ENCODE measurements at regions not wholly inside any gene's neighbourhood (a gene's known extent, or its start where the extent isn't known, plus 50 kb on each side); places are given as distances from the start of the nearest gene placed in this dataset.
"Not testable (repeated sequence)": the region's sequence is repeated elsewhere in the genome, so short reads cannot be mapped to it uniquely, and the experiment has no call there.

GRCh38 chr1:80566867-80567266 lies 1233.9 kb upstream of the ADGRL2 start:
- TF ChIP-seq, protein P1, sequence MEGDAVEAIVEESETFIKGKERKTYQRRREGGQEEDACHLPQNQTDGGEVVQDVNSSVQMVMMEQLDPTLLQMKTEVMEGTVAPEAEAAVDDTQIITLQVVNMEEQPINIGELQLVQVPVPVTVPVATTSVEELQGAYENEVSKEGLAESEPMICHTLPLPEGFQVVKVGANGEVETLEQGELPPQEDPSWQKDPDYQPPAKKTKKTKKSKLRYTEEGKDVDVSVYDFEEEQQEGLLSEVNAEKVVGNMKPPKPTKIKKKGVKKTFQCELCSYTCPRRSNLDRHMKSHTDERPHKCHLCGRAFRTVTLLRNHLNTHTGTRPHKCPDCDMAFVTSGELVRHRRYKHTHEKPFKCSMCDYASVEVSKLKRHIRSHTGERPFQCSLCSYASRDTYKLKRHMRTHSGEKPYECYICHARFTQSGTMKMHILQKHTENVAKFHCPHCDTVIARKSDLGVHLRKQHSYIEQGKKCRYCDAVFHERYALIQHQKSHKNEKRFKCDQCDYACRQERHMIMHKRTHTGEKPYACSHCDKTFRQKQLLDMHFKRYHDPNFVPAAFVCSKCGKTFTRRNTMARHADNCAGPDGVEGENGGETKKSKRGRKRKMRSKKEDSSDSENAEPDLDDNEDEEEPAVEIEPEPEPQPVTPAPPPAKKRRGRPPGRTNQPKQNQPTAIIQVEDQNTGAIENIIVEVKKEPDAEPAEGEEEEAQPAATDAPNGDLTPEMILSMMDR (IDR thresholded peaks at IDR 0.05), result no peak
- H3K27ac Mint-ChIP-seq, result no peak overlapping the region
- H3K4me1 Mint-ChIP-seq (ENCODE audit: low read depth), result no peaks in the 10 kb centered on the region
- DNase-seq, result no peak
- no peaks in the 10 kb centered on the region for H3K27me3 Mint-ChIP-seq (ENCODE audit: insufficient read depth)
- H3K9me3 Mint-ChIP-seq, result peaks cover 20% of the 10 kb centered on the region
- no peaks in the 10 kb centered on the region for H3K36me3 Mint-ChIP-seq (ENCODE audit: low read depth)
- no peak overlapping the region for H3K4me3 Mint-ChIP-seq

DNA sequence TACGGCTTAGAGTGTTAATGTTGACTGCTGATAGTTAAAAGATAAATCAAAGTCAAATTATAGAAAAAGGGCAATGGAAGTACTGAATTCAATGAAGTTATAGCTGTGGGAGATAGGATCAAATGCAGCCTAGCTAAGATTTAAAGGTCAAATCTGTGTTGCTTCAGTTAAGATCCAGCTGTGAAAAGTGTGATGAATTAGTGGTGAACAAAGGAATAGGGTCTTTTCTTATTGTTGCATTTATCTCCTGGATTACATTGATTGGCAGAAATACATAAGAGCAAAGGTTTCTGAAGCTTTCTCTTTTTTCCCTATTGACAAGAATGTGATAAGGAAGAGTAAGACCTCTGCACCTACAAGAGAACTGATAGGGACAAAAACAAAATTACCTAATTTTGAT lies 1234.6 kb upstream of the ADGRL2 start:
- Mint-ChIP-seq H3K4me3 (no peak overlapping the region), H3K27ac (no peak overlapping the region), H3K27me3 (ENCODE audit: insufficient read depth) (no peaks in the 10 kb centered on the region), H3K4me1 (ENCODE audit: low read depth) (no peaks in the 10 kb centered on the region), H3K9me3 (peaks cover 21% of the 10 kb centered on the region), H3K36me3 (ENCODE audit: low read depth) (no peaks in the 10 kb centered on the region)
- DNase-seq, result no peak
- TF ChIP-seq, protein P1 (IDR thresholded peaks at IDR 0.05), result no peak

DNA sequence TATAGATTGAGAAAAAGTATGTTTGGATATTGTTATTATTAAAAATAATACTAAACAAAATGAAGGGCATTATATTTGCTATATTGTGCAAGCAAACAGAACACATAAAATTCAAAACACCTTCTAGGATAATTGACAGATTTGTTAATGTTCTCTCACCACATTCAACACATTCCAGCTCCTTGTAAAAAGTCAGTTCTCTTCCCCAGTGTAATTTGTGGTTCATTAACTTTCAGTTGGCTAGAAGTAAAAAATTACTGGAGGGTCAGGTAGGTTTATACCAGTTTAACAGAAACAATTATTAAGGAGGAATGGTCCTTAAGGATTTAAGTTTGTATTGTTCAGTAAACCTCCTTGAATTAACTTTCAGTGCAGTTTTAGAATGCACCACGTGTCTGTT lies 1235.3 kb upstream of the ADGRL2 start:
- H3K27me3 Mint-ChIP-seq (ENCODE audit: insufficient read depth), result no peaks in the 10 kb centered on the region
- H3K4me3 Mint-ChIP-seq, result no peak overlapping the region
- no peaks in the 10 kb centered on the region for H3K36me3 Mint-ChIP-seq (ENCODE audit: low read depth)
- H3K4me1 Mint-ChIP-seq (ENCODE audit: low read depth), result no peaks in the 10 kb centered on the region
- DNase-seq, result no peak
- TF ChIP-seq, protein P1 (IDR thresholded peaks at IDR 0.05), result no peak
- peaks cover 19% of the 10 kb centered on the region for H3K9me3 Mint-ChIP-seq
- no peak overlapping the region for H3K27ac Mint-ChIP-seq

- Mint-ChIP-seq H3K27ac (no peak overlapping the region), H3K9me3 (peaks cover 26% of the 10 kb centered on the region), H3K4me1 (ENCODE audit: low read depth) (no peaks in the 10 kb centered on the region), H3K4me3 (no peak overlapping the region), H3K27me3 (ENCODE audit: insufficient read depth) (no peaks in the 10 kb centered on the region), H3K36me3 (ENCODE audit: low read depth) (no peaks in the 10 kb centered on the region)
- no peak for DNase-seq
- TF ChIP-seq, protein P1 (IDR thresholded peaks at IDR 0.05), result no peak
These were observed 1258.5 kb upstream of the ADGRL2 start for GRCh38 chr1:80542231-80542630.

DNA sequence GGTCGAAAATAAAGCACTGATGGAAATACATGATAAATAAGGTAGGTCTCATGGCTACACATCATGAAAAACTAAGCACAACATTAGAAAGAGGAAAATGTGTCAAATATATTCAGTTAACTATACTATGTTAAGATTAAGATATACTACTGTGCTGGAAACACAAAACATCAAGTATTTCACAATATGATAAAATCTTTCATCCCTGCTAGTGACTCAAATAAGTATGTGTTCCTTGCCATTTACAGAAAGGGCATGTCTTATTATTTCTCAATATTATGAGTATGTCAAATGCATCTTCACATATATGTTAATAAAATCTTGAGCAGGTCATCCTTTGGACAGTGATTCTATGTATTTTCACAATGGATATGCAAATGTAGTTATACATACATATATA lies 1260.1 kb upstream of the ADGRL2 start:
- Mint-ChIP-seq H3K27me3 (ENCODE audit: insufficient read depth) (0 out of 2 replicates have a peak, but pooled peaks cover 3% of the 10 kb centered on the region), H3K9me3 (peaks cover 27% of the 10 kb centered on the region), H3K27ac (no peak overlapping the region), H3K36me3 (ENCODE audit: low read depth) (no peaks in the 10 kb centered on the region), H3K4me1 (ENCODE audit: low read depth) (no peaks in the 10 kb centered on the region), H3K4me3 (no peak overlapping the region)
- TF ChIP-seq, protein P1 (IDR thresholded peaks at IDR 0.05), result no peak
- DNase-seq, result no peak

- H3K9me3 Mint-ChIP-seq, result peaks cover 28% of the 10 kb centered on the region
- no peak overlapping the region for H3K4me3 Mint-ChIP-seq
These were observed 1260.6 kb upstream of the ADGRL2 start for GRCh38 chr1:80540149-80540548.

GRCh38 chr1:80539298-80539697 lies 1261.4 kb upstream of the ADGRL2 start:
- H3K36me3 Mint-ChIP-seq (ENCODE audit: low read depth); H3K27me3 Mint-ChIP-seq (ENCODE audit: insufficient read depth); H3K27ac Mint-ChIP-seq; DNase-seq; H3K4me1 Mint-ChIP-seq (ENCODE audit: low read depth); H3K4me3 Mint-ChIP-seq: not testable (repeated sequence)
- H3K9me3 Mint-ChIP-seq, result peaks cover 31% of the 10 kb centered on the region

More at GRCh38 chr1:80540149-80540548, 1260.6 kb upstream of the ADGRL2 start:
- TF ChIP-seq, protein P1 (IDR thresholded peaks at IDR 0.05), result no peak
- H3K27ac Mint-ChIP-seq, result no peak overlapping the region
- 0 out of 2 replicates have a peak, but pooled peaks cover 3% of the 10 kb centered on the region for H3K27me3 Mint-ChIP-seq (ENCODE audit: insufficient read depth)
- DNase-seq, result no peak
- H3K36me3 Mint-ChIP-seq (ENCODE audit: low read depth), result no peaks in the 10 kb centered on the region
- H3K4me1 Mint-ChIP-seq (ENCODE audit: low read depth), result no peaks in the 10 kb centered on the region

Measured in HFFc6 (cell line).